HepG2 (cell line): ENCODE measurements at regions not wholly inside any gene's neighbourhood (a gene's known extent, or its start where the extent isn't known, plus 50 kb on each side); places are given as distances from the start of the nearest gene placed in this dataset.
A peak's percentile ranks its signal among the peaks of the same experiment; 100 is the strongest.
"Not testable (repeated sequence)": the region's sequence is repeated elsewhere in the genome, so short reads cannot be mapped to it uniquely, and the experiment has no call there.

ENCODE experiments used
- ATAC-seq: fragments of 200-7000 bp; cut with Tn5 transposase; 3 replicates; pipeline ENCODE4 v1.9.1; 2020; ENCODE audit warnings: mild to moderate bottlenecking, moderate library complexity
- BruUV-seq: library from RNA; stranded (reverse); fragments of 400-500 nt; replicated peaks from 2 replicates; lab custom pipeline; 2021; lab: Mats Ljungman, UMichigan
- CTCF ChIA-PET: fragments of 300-600 bp; formaldehyde crosslinking; extraction: SDS; loops from one replicate; lab custom pipeline; 2021; ENCODE audit warnings: low total read pairs, inconsistent platforms, low intra/inter-chr PET ratio; lab: Yijun Ruan, JAX
- POLR2A ChIA-PET: fragments of 350-600 bp; sonication (Branson Sonifier 250); formaldehyde crosslinking; loops from one replicate; lab custom pipeline; 2020; ENCODE audit warnings: antibody characterized with exemption, inconsistent platforms; lab: Yijun Ruan, JAX
- DNase-seq: peaks from one replicate; pipeline ENCODE4 v3.0.0-alpha.2; 2015; ENCODE audit warnings: low spot score
- FAIRE-seq: peaks from 3 replicates; lab custom pipeline; 2011; peaks lifted over from hg19 to GRCh38; lab: Jason Lieb, UNC
- H2AFZ ChIP-seq: one replicate; pipeline ENCODE4 v1.6.1; 2011; ENCODE audit warnings: low read length, inconsistent platforms
- H3K27ac ChIP-seq: fragments of 300-600 bp; 3 replicates; pipeline ENCODE4 v1.8.0; 2011; ENCODE audit warnings: mixed run types, mild to moderate bottlenecking, mixed read lengths, low read length, inconsistent platforms; ENCODE audit not compliant: insufficient read depth; ENCODE audit errors: extremely low read length
- H3K27me3 ChIP-seq, 2 experiments: fragments of 200-600 bp in 1 of 2; 2 replicates in 1 of 2; 3 replicates in 1 of 2; pipeline versions ENCODE4 v1.6.0 to v1.8.0; 2011; ENCODE audit warnings: low read length in 2 of 2, mild to moderate bottlenecking in 2 of 2, moderate library complexity in 2 of 2, inconsistent platforms in 1 of 2; ENCODE audit not compliant: insufficient read depth in 2 of 2, control insufficient read depth in 1 of 2
- H3K36me3 ChIP-seq, 2 experiments: fragments of 200-600 bp in 1 of 2; replicated peaks in 1 of 2; 2 replicates in 1 of 2; 3 replicates in 1 of 2; pipeline versions ENCODE4 v1.5.1 to v1.8.0; 2011; ENCODE audit warnings: low read length in 2 of 2, inconsistent platforms in 1 of 2; ENCODE audit not compliant: insufficient read depth in 2 of 2, control insufficient read depth in 1 of 2
- H3K4me1 ChIP-seq: 2 replicates; pipeline ENCODE4 v1.5.1; 2012; ENCODE audit warnings: low read length, inconsistent platforms; ENCODE audit not compliant: insufficient read depth
- H3K4me2 ChIP-seq: 2 replicates; pipeline ENCODE4 v1.6.0; 2011; ENCODE audit warnings: low read depth, low read length, inconsistent platforms
- H3K4me3 ChIP-seq, 3 experiments: fragments of 200-600 bp in 1 of 3; sonication (generic), shearing (Covaris generic) in 1 of 3; replicated peaks in 1 of 3; 2 replicates each; pipeline ENCODE4 v1.5.1; 2011 to 2016; ENCODE audit warnings: low read length in 3 of 3, inconsistent platforms in 2 of 3, low read depth in 2 of 3, mild to moderate bottlenecking in 2 of 3, control low read depth in 1 of 3, mixed read lengths in 1 of 3; ENCODE audit not compliant: insufficient read depth in 1 of 3
- H3K79me2 ChIP-seq: one replicate; pipeline ENCODE4 v1.6.1; 2011; ENCODE audit warnings: low read length, inconsistent platforms; ENCODE audit not compliant: insufficient read depth
- H3K9ac ChIP-seq: 2 replicates; pipeline ENCODE4 v1.6.0; 2011; ENCODE audit warnings: mild to moderate bottlenecking, low read depth, low read length, inconsistent platforms; ENCODE audit not compliant: insufficient read depth
- H3K9me3 ChIP-seq: 2 replicates; pipeline ENCODE4 v1.5.1; 2012; ENCODE audit warnings: mild to moderate bottlenecking, low read length
- H4K20me1 ChIP-seq: 2 replicates; pipeline ENCODE4 v1.6.0; 2011; ENCODE audit warnings: inconsistent platforms, mild to moderate bottlenecking, low read length, moderate library complexity; ENCODE audit not compliant: insufficient read depth
- FOXA1 ChIP-seq, 2 experiments: fragments of 450-650 bp in 1 of 2; sonication (generic) in 1 of 2; formaldehyde crosslinking in 1 of 2; IDR thresholded peaks; 2 replicates each; pipeline versions ENCODE4 v1.4.0 to v1.6.1; 2016 to 2020; ENCODE audit warnings: missing genetic modification reagents in 1 of 2
- FOXO1 ChIP-seq: sonication (generic); formaldehyde crosslinking; IDR thresholded peaks from 2 replicates; pipeline ENCODE4 v1.4.0; 2020; ENCODE audit warnings: missing genetic modification reagents
- SP5 ChIP-seq: IDR thresholded peaks from 2 replicates; pipeline ENCODE4 v1.6.1; 2016; ENCODE audit warnings: low read depth, borderline replicate concordance
- ZNF768 ChIP-seq: sonication (generic); formaldehyde crosslinking; IDR thresholded peaks from 2 replicates; pipeline ENCODE4 v1.4.0; 2020; ENCODE audit warnings: missing genetic modification reagents
- WGBS: methylation state at CpG from one replicate; pipeline ENCODE4 v1.1.6; 2017; ENCODE audit warnings: low lambda C conversion rate; 5-methylcytosine and 5-hydroxymethylcytosine counted together
- in situ Hi-C: cut with HindIII; loops from 2 replicates; pipeline ENCODE4 v1.10.0; 2017; ENCODE audit warnings: low pct_unique_long_range_greater_than_20kb; ENCODE audit not compliant: extremely low pct_ligation_motif_present
- intact Hi-C: fragments of 100-400 bp; cut with micrococcal nuclease; formaldehyde crosslinking; loops from one replicate; pipeline ENCODE4 v1.10.0; 2022; ENCODE audit not compliant: unreplicated experiment
- TF ChIP-seq, protein P1 (sequence below): sonication (generic); formaldehyde crosslinking; IDR thresholded peaks from 2 replicates; pipeline ENCODE4 v1.5.1; 2020; ENCODE audit warnings: mild to moderate bottlenecking, missing genetic modification reagents, moderate library complexity
- TF ChIP-seq, protein P2 (sequence below): IDR thresholded peaks from 2 replicates; pipeline ENCODE4 v1.6.1; 2016; ENCODE audit warnings: mild to moderate bottlenecking
- TF ChIP-seq, protein P3 (sequence below): sonication (generic); formaldehyde crosslinking; IDR thresholded peaks from 2 replicates; pipeline ENCODE4 v1.4.0; 2020; ENCODE audit warnings: missing genetic modification reagents, borderline replicate concordance
- TF ChIP-seq, protein P4 (sequence below): IDR thresholded peaks from 2 replicates; pipeline ENCODE4 v1.4.0; 2020; ENCODE audit warnings: mild to moderate bottlenecking, missing genetic modification reagents
- TF ChIP-seq, protein P5 (sequence below): sonication (generic); formaldehyde crosslinking; IDR thresholded peaks from 2 replicates; pipeline ENCODE4 v1.5.0; 2020; ENCODE audit warnings: mild to moderate bottlenecking, missing genetic modification reagents, moderate library complexity

DNA sequence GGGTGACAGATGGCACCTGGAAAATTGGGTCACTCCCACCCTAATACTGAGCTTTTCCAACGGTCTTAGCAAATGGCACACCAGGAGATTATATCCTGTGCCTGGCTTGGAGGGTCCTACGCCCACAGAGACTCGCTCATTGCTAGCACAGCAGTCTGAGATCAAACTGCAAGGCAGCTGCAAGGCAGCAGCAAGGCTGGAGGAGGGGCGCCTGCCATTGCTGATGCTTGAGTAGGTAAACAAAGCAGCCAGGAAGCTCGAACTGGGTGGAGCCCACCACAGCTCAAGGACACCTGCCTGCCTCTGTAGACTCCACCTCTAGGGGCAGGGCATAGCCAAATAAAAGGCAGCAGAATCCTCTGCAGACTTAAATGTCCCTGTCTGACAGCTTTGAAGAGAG is 115.1 kb upstream of the SPATA12 start:
- H3K79me2 ChIP-seq; in situ Hi-C loops; FAIRE-seq; H3K27me3 ChIP-seq; H2AFZ ChIP-seq; intact Hi-C loops; CTCF ChIA-PET; H3K36me3 ChIP-seq; H3K4me1 ChIP-seq; H3K9me3 ChIP-seq; H3K27ac ChIP-seq; ATAC-seq; H3K4me2 ChIP-seq; BruUV-seq; H3K9ac ChIP-seq; H4K20me1 ChIP-seq; POLR2A ChIA-PET; H3K4me3 ChIP-seq; TF ChIP-seq FOXA1 (IDR thresholded peaks at IDR 0.05): not testable (repeated sequence)
- peak; percentile 27 for DNase-seq
- WGBS: 87% methylated on average over 4 of the region's 5 CpGs
- TF ChIP-seq, protein P1, sequence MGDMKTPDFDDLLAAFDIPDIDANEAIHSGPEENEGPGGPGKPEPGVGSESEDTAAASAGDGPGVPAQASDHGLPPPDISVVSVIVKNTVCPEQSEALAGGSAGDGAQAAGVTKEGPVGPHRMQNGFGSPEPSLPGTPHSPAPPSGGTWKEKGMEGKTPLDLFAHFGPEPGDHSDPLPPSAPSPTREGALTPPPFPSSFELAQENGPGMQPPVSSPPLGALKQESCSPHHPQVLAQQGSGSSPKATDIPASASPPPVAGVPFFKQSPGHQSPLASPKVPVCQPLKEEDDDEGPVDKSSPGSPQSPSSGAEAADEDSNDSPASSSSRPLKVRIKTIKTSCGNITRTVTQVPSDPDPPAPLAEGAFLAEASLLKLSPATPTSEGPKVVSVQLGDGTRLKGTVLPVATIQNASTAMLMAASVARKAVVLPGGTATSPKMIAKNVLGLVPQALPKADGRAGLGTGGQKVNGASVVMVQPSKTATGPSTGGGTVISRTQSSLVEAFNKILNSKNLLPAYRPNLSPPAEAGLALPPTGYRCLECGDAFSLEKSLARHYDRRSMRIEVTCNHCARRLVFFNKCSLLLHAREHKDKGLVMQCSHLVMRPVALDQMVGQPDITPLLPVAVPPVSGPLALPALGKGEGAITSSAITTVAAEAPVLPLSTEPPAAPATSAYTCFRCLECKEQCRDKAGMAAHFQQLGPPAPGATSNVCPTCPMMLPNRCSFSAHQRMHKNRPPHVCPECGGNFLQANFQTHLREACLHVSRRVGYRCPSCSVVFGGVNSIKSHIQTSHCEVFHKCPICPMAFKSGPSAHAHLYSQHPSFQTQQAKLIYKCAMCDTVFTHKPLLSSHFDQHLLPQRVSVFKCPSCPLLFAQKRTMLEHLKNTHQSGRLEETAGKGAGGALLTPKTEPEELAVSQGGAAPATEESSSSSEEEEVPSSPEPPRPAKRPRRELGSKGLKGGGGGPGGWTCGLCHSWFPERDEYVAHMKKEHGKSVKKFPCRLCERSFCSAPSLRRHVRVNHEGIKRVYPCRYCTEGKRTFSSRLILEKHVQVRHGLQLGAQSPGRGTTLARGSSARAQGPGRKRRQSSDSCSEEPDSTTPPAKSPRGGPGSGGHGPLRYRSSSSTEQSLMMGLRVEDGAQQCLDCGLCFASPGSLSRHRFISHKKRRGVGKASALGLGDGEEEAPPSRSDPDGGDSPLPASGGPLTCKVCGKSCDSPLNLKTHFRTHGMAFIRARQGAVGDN (CRISPR knock-in tag): peak; percentile 40
- TF ChIP-seq, protein P2, sequence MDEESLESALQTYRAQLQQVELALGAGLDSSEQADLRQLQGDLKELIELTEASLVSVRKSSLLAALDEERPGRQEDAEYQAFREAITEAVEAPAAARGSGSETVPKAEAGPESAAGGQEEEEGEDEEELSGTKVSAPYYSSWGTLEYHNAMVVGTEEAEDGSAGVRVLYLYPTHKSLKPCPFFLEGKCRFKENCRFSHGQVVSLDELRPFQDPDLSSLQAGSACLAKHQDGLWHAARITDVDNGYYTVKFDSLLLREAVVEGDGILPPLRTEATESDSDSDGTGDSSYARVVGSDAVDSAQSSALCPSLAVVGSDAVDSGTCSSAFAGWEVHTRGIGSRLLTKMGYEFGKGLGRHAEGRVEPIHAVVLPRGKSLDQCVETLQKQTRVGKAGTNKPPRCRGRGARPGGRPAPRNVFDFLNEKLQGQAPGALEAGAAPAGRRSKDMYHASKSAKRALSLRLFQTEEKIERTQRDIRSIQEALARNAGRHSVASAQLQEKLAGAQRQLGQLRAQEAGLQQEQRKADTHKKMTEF (CRISPR knock-in tag): peak; percentile 30; the same call in 1 of the 2 replicates
- TF ChIP-seq SP5 (CRISPR knock-in tag) (peak; percentile 63; the same call in 1 of the 2 replicates), FOXO1 (CRISPR knock-in tag) (0 out of 2 replicates have a peak, but pooled peaks have one; percentile 14), ZNF768 (CRISPR knock-in tag) (peak; percentile 52), FOXA1 (CRISPR knock-in tag; IDR thresholded peaks at IDR 0.05) (peak; percentile 85)
- TF ChIP-seq, protein P3, sequence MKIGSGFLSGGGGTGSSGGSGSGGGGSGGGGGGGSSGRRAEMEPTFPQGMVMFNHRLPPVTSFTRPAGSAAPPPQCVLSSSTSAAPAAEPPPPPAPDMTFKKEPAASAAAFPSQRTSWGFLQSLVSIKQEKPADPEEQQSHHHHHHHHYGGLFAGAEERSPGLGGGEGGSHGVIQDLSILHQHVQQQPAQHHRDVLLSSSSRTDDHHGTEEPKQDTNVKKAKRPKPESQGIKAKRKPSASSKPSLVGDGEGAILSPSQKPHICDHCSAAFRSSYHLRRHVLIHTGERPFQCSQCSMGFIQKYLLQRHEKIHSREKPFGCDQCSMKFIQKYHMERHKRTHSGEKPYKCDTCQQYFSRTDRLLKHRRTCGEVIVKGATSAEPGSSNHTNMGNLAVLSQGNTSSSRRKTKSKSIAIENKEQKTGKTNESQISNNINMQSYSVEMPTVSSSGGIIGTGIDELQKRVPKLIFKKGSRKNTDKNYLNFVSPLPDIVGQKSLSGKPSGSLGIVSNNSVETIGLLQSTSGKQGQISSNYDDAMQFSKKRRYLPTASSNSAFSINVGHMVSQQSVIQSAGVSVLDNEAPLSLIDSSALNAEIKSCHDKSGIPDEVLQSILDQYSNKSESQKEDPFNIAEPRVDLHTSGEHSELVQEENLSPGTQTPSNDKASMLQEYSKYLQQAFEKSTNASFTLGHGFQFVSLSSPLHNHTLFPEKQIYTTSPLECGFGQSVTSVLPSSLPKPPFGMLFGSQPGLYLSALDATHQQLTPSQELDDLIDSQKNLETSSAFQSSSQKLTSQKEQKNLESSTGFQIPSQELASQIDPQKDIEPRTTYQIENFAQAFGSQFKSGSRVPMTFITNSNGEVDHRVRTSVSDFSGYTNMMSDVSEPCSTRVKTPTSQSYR (CRISPR knock-in tag): peak; percentile 67; the same call in 1 of the 2 replicates
- TF ChIP-seq, protein P4, sequence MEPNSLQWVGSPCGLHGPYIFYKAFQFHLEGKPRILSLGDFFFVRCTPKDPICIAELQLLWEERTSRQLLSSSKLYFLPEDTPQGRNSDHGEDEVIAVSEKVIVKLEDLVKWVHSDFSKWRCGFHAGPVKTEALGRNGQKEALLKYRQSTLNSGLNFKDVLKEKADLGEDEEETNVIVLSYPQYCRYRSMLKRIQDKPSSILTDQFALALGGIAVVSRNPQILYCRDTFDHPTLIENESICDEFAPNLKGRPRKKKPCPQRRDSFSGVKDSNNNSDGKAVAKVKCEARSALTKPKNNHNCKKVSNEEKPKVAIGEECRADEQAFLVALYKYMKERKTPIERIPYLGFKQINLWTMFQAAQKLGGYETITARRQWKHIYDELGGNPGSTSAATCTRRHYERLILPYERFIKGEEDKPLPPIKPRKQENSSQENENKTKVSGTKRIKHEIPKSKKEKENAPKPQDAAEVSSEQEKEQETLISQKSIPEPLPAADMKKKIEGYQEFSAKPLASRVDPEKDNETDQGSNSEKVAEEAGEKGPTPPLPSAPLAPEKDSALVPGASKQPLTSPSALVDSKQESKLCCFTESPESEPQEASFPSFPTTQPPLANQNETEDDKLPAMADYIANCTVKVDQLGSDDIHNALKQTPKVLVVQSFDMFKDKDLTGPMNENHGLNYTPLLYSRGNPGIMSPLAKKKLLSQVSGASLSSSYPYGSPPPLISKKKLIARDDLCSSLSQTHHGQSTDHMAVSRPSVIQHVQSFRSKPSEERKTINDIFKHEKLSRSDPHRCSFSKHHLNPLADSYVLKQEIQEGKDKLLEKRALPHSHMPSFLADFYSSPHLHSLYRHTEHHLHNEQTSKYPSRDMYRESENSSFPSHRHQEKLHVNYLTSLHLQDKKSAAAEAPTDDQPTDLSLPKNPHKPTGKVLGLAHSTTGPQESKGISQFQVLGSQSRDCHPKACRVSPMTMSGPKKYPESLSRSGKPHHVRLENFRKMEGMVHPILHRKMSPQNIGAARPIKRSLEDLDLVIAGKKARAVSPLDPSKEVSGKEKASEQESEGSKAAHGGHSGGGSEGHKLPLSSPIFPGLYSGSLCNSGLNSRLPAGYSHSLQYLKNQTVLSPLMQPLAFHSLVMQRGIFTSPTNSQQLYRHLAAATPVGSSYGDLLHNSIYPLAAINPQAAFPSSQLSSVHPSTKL: peak; percentile 53; the same call in 1 of the 2 replicates
- TF ChIP-seq, protein P5, sequence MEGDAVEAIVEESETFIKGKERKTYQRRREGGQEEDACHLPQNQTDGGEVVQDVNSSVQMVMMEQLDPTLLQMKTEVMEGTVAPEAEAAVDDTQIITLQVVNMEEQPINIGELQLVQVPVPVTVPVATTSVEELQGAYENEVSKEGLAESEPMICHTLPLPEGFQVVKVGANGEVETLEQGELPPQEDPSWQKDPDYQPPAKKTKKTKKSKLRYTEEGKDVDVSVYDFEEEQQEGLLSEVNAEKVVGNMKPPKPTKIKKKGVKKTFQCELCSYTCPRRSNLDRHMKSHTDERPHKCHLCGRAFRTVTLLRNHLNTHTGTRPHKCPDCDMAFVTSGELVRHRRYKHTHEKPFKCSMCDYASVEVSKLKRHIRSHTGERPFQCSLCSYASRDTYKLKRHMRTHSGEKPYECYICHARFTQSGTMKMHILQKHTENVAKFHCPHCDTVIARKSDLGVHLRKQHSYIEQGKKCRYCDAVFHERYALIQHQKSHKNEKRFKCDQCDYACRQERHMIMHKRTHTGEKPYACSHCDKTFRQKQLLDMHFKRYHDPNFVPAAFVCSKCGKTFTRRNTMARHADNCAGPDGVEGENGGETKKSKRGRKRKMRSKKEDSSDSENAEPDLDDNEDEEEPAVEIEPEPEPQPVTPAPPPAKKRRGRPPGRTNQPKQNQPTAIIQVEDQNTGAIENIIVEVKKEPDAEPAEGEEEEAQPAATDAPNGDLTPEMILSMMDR: peak; percentile 16; the same call in 1 of the 2 replicates
